Loucy (cell line): ENCODE measurements at regions not wholly inside any gene's neighbourhood (a gene's known extent, or its start where the extent isn't known, plus 50 kb on each side); places are given as distances from the start of the nearest gene placed in this dataset.

Source experiments
- H2AFZ ChIP-seq: fragments of 200-600 bp; sonication (generic); 2 replicates; pipeline ENCODE4 v1.6.0; 2016; ENCODE audit warnings: antibody characterized with exemption, mild to moderate bottlenecking, low read length, moderate library complexity
- H3F3A ChIP-seq: fragments of 200-600 bp; 2 replicates; pipeline ENCODE4 v1.6.0; 2016; ENCODE audit warnings: antibody characterized with exemption, low read depth, mild to moderate bottlenecking
- H3K27me3 ChIP-seq: fragments of 200-600 bp; sonication (generic); 2 replicates; pipeline ENCODE4 v1.6.1; 2014; ENCODE audit warnings: low read length, mild to moderate bottlenecking; ENCODE audit not compliant: insufficient read depth, poor library complexity, severe bottlenecking
- H3K36me3 ChIP-seq: fragments of 200-600 bp; sonication (generic); 2 replicates; pipeline ENCODE4 v1.6.1; 2016; ENCODE audit warnings: low read length; ENCODE audit not compliant: insufficient read depth
- H3K4me1 ChIP-seq: fragments of 200-600 bp; sonication (generic); 2 replicates; pipeline ENCODE4 v1.5.1; 2014; ENCODE audit warnings: low read length, mild to moderate bottlenecking; ENCODE audit not compliant: insufficient read depth, poor library complexity, severe bottlenecking
- H3K4me2 ChIP-seq: fragments of 200-600 bp; sonication (generic); 2 replicates; pipeline ENCODE4 v1.6.0; 2014; ENCODE audit warnings: antibody characterized with exemption, low read length, low read depth, mild to moderate bottlenecking; ENCODE audit not compliant: poor library complexity, severe bottlenecking
- H3K4me3 ChIP-seq: fragments of 200-600 bp; sonication (generic); 2 replicates; pipeline ENCODE4 v1.5.1; 2014; ENCODE audit warnings: low read length, mild to moderate bottlenecking, mixed read lengths; ENCODE audit not compliant: poor library complexity, severe bottlenecking
- H3K79me2 ChIP-seq: fragments of 200-600 bp; sonication (generic); 2 replicates; pipeline ENCODE4 v1.6.1; 2014; ENCODE audit warnings: low read length; ENCODE audit not compliant: insufficient read depth
- H3K9ac ChIP-seq: fragments of 200-600 bp; sonication (generic); 2 replicates; pipeline ENCODE4 v1.6.0; 2014; ENCODE audit warnings: mild to moderate bottlenecking, low read depth, low read length, moderate library complexity; ENCODE audit not compliant: poor library complexity, severe bottlenecking
- H3K9me2 ChIP-seq: fragments of 200-600 bp; sonication (generic); replicated peaks from 2 replicates; pipeline ENCODE4 v1.6.1; 2016; ENCODE audit warnings: low read depth, low read length, mixed read lengths
- H3K9me3 ChIP-seq: fragments of 200-600 bp; sonication (generic); 2 replicates; pipeline ENCODE4 v1.6.1; 2014; ENCODE audit warnings: mild to moderate bottlenecking, antibody characterized with exemption, low read length, low read depth; ENCODE audit not compliant: insufficient read depth
- H4K20me1 ChIP-seq: fragments of 200-600 bp; sonication (generic); 2 replicates; pipeline ENCODE4 v1.6.0; 2014; ENCODE audit warnings: antibody characterized with exemption, low read length, mild to moderate bottlenecking; ENCODE audit not compliant: insufficient read depth, poor library complexity, severe bottlenecking
- EZH2phosphoT487 ChIP-seq: fragments of 200-600 bp; IDR thresholded peaks from 2 replicates; pipeline ENCODE4 v1.6.1; 2018; ENCODE audit warnings: antibody characterized with exemption, mild to moderate bottlenecking, moderate library complexity, borderline replicate concordance
- TF ChIP-seq, protein P1 (sequence below): fragments of 200-600 bp; sonication (generic); conservative IDR thresholded peaks from 2 replicates; pipeline ENCODE4 v1.5.1; 2014; ENCODE audit warnings: mild to moderate bottlenecking, antibody characterized with exemption, low read length

DNA sequence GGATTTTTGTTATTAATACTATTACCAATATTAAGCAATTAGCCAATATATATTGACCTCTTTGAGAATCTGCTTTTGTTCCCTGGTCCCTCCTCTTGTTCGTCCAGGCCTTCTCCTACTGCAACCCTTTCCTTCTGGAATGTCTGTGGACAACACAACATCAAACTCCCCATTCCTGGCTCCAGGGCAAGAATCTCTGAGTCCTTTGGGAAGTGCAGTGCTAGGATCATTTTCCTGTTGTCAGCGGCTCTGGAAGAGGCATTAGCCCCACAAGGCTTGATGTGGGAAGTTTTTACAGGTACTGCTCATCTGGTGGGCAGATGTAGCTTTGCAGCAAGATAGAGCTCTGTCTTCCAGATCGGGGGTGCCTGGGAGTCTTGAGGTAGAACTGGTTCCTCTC is 74.3 kb downstream of the RPUSD4 start:
- Histone ChIP-seq H3K27me3 (no peaks in the 10 kb centered on the region), H3K36me3 (no peaks in the 10 kb centered on the region), H3K4me1 (no peaks in the 10 kb centered on the region)

DNA sequence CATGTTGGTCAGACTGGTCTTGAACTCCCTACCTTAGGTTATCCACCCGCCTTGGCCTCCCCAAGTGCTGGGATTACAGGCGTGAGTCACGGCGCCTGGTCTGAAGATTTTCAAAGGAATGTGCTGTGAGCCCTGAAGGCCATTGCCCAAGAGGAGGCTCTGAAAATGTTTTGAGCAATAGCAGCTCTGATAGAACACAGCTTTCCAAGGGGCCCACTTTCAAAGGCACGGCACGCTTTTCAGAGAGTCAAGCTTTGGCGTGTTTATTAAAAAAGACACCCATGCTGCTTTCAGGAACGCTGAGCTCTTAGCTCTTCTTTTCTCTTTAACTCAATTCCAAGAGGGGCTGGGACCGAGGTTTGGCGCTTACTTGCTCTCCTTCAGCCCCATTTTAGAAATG is 73.8 kb upstream of the CDON start:
- no peaks in the 10 kb centered on the region for H3K9me3 ChIP-seq
- no peaks in the 10 kb centered on the region for H3F3A ChIP-seq
- no peaks in the 10 kb centered on the region for H4K20me1 ChIP-seq
- H3K79me2 ChIP-seq, result no peaks in the 10 kb centered on the region
- H3K27me3 ChIP-seq, result no peaks in the 10 kb centered on the region
- H3K36me3 ChIP-seq, result no peaks in the 10 kb centered on the region
- H3K9ac ChIP-seq, result no peak overlapping the region
- no peak overlapping the region for H3K4me2 ChIP-seq
- no peaks in the 10 kb centered on the region for H3K4me1 ChIP-seq
- TF ChIP-seq, protein P1, sequence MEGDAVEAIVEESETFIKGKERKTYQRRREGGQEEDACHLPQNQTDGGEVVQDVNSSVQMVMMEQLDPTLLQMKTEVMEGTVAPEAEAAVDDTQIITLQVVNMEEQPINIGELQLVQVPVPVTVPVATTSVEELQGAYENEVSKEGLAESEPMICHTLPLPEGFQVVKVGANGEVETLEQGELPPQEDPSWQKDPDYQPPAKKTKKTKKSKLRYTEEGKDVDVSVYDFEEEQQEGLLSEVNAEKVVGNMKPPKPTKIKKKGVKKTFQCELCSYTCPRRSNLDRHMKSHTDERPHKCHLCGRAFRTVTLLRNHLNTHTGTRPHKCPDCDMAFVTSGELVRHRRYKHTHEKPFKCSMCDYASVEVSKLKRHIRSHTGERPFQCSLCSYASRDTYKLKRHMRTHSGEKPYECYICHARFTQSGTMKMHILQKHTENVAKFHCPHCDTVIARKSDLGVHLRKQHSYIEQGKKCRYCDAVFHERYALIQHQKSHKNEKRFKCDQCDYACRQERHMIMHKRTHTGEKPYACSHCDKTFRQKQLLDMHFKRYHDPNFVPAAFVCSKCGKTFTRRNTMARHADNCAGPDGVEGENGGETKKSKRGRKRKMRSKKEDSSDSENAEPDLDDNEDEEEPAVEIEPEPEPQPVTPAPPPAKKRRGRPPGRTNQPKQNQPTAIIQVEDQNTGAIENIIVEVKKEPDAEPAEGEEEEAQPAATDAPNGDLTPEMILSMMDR, result no peak
- TF ChIP-seq EZH2phosphoT487, result no peak
- H2AFZ ChIP-seq, result no peak overlapping the region
- no peaks in the 10 kb centered on the region for H3K9me2 ChIP-seq
- H3K4me3 ChIP-seq, result no peak overlapping the region

More for the DNA sequence above, 74.3 kb downstream of the RPUSD4 start:
- no peaks in the 10 kb centered on the region for H3K9me2 ChIP-seq
- no peaks in the 10 kb centered on the region for H4K20me1 ChIP-seq
- no peaks in the 10 kb centered on the region for H3K9me3 ChIP-seq
- TF ChIP-seq, protein P1, result no peak
- TF ChIP-seq EZH2phosphoT487, result no peak
- no peak overlapping the region for H3K9ac ChIP-seq
- no peak overlapping the region for H3K4me3 ChIP-seq
- H3F3A ChIP-seq, result no peaks in the 10 kb centered on the region
- no peak overlapping the region for H3K4me2 ChIP-seq
- H2AFZ ChIP-seq, result no peak overlapping the region
- no peaks in the 10 kb centered on the region for H3K79me2 ChIP-seq

DNA sequence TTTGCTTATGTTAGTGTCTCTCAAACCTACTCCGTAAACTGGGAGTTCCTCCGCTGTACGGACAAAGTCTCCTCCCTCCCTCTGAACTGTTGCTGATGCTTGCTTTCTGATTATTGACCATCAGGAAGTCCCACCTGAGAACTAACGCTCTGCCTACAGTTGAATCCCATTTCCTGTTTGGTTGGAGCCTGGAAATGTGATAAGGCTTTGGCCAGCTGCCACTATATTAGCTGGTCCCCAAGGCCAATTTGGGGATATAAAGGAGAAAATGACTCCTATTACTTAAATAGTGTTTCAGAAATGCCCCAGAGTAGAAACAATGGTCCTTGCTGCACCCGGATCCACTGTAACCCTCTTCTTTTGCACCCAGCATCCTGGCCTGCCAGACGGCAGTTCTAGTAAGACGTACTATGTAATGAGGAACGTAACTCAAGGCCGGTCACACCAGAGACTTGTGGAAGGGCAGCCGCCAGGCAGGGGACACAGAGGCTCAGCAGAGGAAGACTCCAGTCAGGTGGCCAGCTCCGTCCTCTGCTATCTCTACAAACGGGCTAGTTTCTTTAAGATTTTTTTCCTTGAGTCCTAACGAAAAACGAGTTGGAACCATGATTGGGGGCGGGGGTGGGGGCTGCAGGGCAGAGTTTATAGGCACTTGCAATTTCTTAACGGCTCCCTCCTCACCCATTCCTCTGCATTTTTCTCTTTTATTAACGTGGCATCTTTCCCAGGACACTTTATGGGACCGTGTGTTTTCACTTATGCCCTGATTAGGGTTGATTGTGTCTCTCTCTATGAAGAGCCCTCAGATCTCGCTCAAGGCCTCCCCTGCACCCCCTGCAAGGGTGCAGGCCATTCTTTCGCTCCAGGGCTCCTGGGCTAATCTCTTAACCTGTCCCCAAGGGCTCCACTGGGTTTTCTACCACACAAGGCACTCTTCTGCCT is 72.8 kb upstream of the CDON start:
- no peak overlapping the region for H3K4me2 ChIP-seq
- TF ChIP-seq, protein P1, result no peak
- no peak for TF ChIP-seq EZH2phosphoT487
- no peak overlapping the region for H2AFZ ChIP-seq
- H3K27me3 ChIP-seq, result no peaks in the 10 kb centered on the region
- no peak overlapping the region for H3K9ac ChIP-seq
- H3K9me2 ChIP-seq, result no peaks in the 10 kb centered on the region
- no peaks in the 10 kb centered on the region for H4K20me1 ChIP-seq
- no peaks in the 10 kb centered on the region for H3K36me3 ChIP-seq
- H3K4me3 ChIP-seq, result no peak overlapping the region
- no peaks in the 10 kb centered on the region for H3K9me3 ChIP-seq
- no peaks in the 10 kb centered on the region for H3K4me1 ChIP-seq
- H3K79me2 ChIP-seq, result no peaks in the 10 kb centered on the region
- H3F3A ChIP-seq, result no peaks in the 10 kb centered on the region
